ENCODE measurements at regions not wholly inside any gene's neighbourhood (a gene's known extent, or its start where the extent isn't known, plus 50 kb on each side); places are given as distances from the start of the nearest gene placed in this dataset.

GRCh38 chr15:95267481-95267880 lies 1036.1 kb downstream of the MCTP2 start:
- in situ Hi-C loops (cut with HindIII; ENCODE audit: low sequenced_read_pairs): no loop called here

DNA sequence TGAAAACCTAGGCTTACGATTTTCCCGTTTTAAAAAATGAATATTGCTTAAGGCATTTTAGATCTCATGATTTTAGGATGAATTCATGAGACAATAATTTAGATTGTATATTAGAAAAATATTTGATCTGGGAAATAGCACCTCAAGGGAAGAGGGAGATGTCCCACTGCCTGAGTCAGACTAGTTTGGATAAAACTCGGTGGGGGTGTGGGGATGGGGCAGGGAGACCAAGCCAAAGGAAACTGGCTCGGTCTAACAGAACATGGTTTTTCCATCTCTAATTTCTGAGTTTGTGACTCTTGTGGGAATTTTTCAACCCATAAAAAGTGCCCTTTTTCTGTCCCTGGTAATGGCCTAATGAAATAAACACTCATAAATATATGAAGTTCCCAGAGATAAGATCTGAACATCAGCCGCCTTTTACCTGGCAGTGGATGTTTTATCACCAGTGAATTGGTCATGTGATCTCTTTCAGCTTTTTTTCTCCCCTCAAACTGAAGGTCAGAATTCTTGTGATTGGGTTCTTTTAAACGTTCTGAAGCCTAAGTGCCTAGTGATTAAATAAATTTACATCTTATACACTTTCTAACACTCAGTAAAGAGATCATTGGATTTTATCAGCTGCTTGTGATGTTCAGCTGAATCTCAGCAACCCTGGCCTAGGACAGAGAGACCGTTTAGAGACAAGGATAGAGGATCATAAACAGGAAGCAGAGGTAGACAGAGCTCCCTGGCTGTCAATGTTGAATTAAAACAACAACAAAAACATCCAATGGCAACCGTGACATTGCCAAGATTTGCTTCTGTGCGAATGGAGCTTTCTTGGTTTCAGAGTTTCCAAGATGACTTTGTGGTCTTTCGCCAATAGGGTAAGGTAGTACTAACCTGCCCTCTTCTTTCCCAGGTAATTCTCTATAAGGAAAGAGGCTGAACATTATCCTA lies 1038.2 kb downstream of the MCTP2 start:
- in situ Hi-C loops (cut with HindIII; ENCODE audit: low sequenced_read_pairs): no loop called here

DNA sequence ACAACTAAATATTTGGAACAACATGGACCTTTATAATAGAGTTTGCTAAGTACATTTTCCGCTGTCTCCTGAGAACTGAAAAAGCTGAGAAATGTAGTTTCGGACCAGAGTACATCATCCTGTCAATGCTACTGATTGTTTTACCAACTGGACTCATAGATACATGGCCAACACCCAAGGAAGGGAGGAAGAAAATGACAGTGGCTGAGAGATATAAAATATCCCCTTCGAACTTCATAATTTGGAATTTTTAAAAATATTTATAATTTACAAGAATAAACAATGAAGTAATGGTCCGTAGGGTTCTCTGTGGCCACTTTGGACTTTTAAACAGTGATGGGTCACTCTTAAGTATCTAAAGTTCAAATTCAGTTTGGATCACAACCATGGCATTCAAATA lies 1042.7 kb downstream of the MCTP2 start:
- in situ Hi-C loops (cut with HindIII; ENCODE audit: low sequenced_read_pairs): no loop called here

DNA sequence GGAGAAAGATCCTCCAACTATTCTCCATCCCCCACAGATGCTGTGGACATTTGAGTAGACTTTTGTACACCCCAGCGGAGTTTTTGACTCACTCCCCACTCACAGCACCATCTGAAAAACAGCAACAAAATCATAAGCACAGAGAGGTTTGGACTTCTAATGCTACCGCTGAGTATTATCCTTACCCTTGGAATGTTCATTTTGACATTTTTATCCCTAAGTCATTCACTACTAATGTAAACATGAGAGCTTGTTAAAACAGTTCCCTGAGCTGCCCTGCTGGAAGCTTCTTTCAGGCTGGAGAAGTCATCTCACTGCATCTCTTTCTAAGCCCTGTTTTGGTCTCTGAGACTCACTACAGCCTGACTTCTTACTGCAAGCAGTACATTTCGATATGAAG lies 1045.9 kb downstream of the MCTP2 start:
- in situ Hi-C loops (cut with HindIII; ENCODE audit: low sequenced_read_pairs): no loop called here

DNA sequence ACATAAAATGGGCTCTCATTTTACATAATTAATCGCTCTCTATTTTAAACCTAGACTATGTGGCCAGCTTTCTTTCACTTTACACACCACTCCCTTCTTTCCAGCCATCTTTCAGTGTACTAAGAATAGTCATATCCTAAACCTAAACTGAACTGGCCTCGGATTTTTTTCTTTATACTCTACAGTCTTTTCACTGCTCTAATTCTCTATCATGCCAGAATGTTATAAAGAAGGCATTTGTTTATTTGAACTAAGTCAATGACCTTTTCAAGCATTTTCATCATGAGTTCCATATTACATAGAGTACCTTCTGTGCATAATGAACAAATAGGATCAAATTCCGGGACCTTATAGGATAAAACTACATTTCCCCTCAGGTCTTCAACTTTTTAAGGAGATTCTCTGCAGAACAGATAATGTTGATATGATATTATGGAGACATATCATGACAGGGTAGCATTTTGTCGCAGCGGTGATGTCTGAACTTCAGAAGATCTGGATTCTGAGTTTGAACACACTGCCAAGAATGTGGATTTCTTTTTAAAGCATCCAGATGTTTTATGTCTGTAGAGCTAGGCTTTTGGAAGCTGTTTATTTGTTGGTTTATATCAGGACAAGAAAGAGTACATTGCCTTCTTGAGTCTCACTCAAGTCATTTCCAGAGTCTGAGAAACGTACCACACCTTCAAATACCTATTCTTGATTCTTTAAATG lies 1047.3 kb downstream of the MCTP2 start:
- in situ Hi-C loops (cut with HindIII; ENCODE audit: low sequenced_read_pairs): no loop called here

- in situ Hi-C loops (cut with HindIII; ENCODE audit: low sequenced_read_pairs): no loop called here
Measured at GRCh38 chr15:95279277-95280019, 1048.1 kb downstream of the MCTP2 start.

GRCh38 chr15:95280711-95281110 lies 1049.3 kb downstream of the MCTP2 start:
- in situ Hi-C loops (cut with HindIII; ENCODE audit: low sequenced_read_pairs): no loop called here

- in situ Hi-C loops (cut with HindIII; ENCODE audit: low sequenced_read_pairs): no loop called here
Measured at GRCh38 chr15:95281470-95281869, 1049.0 kb upstream of the NR2F2 start.

GRCh38 chr15:95284492-95284891 lies 1046.0 kb upstream of the NR2F2 start:
- in situ Hi-C loops (cut with HindIII; ENCODE audit: low sequenced_read_pairs): no loop called here

DNA sequence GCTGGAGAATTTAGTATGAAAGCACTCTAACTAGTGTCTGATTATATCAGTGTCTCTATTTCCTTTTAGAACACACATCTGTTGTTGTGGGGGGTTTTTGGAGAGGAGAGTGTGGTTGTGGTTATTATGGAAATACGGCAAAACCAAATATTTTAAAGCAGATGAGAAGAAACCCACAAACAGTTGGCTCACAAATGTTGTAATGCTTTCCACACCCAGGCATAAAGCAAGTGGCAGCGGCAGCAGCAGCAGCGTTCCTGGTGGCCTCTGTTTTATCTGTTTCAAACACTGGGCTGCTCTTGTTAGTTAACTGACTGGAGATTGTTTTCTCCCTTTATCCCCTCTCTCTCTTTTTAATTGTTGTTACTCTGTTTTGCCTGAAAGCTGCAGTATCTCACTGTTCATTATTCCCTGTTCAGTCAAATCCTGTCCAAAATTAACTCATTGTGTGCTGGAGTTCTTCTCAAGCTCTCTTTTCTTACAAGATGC lies 1045.5 kb upstream of the NR2F2 start:
- in situ Hi-C loops (cut with HindIII; ENCODE audit: low sequenced_read_pairs): no loop called here

GRCh38 chr15:95286352-95286880 lies 1044.1 kb upstream of the NR2F2 start:
- in situ Hi-C loops (cut with HindIII; ENCODE audit: low sequenced_read_pairs): no loop called here

DNA sequence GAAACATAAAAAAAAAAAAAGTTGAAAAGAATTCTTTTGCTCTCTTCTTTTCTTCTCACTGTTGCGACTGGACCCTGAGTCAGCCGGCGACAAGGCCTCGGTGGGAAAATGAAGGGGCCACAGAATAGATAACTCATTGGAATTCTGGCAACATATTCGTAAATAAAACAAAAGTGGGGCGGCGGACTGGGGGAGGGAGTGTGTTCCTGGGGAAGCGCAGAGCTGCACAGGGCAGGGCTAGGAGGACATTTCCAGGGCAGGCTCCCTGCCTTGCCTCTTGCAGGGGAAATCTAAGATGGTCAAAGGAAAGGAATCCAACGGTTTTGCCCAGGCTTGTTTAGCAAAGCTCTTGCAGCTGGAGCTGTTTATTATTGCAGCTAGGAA lies 1042.8 kb upstream of the NR2F2 start:
- in situ Hi-C loops (cut with HindIII; ENCODE audit: low sequenced_read_pairs): no loop called here

GRCh38 chr15:95288626-95289025 lies 1041.9 kb upstream of the NR2F2 start:
- in situ Hi-C loops (cut with HindIII; ENCODE audit: low sequenced_read_pairs): no loop called here

DNA sequence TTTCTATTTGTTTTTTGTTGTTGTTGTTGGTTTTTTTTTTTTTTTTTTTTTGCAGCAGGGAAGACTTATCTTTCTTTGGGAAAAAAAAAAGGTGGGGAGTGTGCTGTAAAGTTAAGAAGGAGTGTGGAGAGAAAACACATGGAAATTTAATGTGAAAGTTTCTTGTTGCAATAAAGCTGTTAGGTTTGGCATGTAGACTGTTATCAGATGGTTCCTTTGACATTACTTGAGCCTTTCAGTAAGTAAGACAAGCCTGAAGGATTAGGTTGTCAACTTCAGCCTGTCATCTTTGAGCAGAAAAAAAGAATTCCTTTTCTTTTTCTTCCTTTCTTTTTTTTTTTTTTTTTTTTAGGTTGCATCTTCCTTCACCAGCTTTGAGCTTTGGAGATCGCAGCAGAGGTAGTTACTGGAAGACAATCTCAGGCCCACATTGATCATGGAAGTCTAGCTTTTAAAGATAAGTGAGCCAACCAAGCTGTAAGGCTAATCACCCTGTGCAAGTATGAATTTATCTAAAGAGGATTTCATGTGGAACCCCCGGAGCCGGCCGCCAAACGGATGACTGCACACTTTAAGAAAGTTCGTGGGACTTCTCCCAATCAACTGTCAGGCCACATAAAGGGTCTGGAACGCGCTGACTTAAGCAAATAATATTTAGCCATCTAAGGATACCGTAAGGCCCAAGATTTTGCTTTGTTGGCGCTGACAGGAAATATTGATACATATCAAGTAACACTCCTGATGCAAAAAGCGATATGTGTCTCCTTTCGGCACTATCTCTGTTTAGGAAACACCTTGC lies 1040.1 kb upstream of the NR2F2 start:
- in situ Hi-C loops (cut with HindIII; ENCODE audit: low sequenced_read_pairs): no loop called here

DNA sequence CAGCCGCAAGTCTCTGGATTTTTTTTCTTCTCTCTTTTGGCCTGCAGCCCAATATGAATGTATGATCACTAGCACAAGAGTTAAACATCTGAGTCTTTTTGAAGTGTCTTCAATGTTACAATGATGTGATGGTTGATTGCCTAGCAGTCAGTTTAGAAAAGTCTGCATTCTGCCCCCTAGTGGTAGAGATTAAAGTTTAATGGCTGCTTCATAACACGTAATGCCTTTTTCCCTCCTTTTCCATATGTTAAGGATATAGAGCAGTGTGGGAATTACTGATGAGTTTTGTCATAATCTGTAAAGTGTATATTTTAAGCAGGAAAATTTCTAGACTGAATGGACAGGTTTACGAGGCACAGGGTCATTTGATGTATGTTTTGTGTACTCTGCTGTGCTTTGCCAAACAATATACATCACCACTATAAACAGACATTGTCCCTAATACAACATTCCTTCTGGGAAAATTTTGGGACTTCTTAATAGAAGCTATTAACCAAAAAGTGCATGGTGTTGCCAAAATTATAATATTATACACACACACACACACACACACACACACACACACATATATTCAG lies 1038.5 kb upstream of the NR2F2 start:
- in situ Hi-C loops (cut with HindIII; ENCODE audit: low sequenced_read_pairs): no loop called here

DNA sequence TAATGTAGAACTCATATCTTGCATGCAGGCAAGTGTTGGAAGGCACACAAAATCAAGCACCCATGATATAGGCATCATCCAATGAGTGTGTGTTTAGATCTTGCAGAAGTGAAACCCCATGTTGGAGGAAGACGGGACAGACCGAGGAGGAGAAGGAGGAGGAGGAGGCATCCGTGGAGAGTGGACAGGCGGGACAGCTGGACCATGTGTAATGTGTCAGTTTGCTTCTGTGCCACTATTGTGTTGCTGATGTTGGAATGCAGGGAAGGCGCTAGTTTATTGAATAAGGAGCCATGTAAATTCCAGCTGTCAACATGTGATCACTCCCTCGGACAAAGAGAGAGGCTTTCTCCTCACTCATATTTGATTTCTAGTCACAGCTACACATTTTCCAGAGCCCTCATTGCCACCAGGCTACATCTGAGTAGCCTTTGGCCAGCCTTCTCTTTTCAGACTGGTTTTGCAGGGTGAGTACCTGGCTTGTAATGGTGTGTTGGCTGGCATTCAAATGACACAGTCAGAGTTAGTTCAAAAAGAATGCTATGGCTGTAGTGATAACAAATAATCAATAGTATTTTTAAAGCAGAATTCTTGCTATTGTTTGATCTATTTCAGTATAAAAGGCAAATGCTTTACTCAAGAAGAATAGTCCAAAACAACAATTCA lies 1037.6 kb upstream of the NR2F2 start:
- in situ Hi-C loops (cut with HindIII; ENCODE audit: low sequenced_read_pairs): no loop called here

- in situ Hi-C loops (cut with HindIII; ENCODE audit: low sequenced_read_pairs): no loop called here
Measured at GRCh38 chr15:95293456-95294031, 1037.0 kb upstream of the NR2F2 start.

GRCh38 chr15:95295363-95295762 lies 1035.1 kb upstream of the NR2F2 start:
- in situ Hi-C loops (cut with HindIII; ENCODE audit: low sequenced_read_pairs): no loop called here
